ENCODE measurements at regions not wholly inside any gene's neighbourhood (a gene's known extent, or its start where the extent isn't known, plus 50 kb on each side); places are given as distances from the start of the nearest gene placed in this dataset.
"Not testable (repeated sequence)": the region's sequence is repeated elsewhere in the genome, so short reads cannot be mapped to it uniquely, and the experiment has no call there.

DNA sequence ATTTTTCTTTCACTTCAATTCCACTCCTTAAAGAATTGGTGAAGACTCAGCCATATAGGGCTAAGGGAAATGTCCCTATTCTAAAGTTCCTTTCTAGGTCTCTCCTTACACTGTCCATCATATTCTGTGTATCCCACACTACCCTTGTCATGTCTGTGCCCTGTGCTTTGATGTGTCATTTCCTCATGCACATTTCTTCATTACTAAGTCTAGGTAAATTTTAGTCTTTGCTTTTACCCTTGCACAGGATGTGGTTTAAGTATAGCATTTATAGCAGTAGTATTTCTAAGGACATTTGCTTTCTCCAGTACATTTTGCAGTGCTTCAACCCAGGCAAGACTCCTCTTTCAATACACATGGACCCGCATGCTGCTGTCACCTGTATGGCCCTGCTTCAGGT, 221.5 kb upstream of the ACVR2A start:
- DNase-seq (no peak), ATAC-seq (no peak)
- intact Hi-C loops (cut with DNase I, micrococcal nuclease): no loop called here

DNA sequence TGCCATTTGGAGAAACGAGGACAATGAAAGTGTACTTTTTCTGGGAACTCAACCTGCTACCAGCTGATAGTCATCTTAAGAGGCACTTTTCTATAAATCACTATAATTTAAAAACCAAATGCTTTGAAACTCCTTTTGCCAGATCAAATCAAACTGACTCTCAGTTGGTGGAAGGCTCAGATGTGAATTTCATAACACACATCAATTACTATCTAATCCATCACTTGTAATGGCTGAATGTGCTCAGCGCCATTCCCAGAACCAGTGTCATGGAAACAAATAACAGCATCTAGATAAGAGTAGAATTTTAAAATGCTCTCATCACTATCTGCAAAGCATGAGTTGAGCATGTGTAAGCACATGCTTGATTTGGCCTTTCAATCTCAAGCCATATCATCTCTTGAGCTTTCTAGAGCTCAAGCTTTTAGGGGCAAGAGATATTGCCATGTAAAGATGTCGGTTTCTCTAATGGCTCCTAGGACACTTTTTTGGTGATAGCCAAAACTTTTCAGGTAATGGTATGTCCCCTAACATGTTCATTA, 223.1 kb upstream of the ACVR2A start:
- intact Hi-C loops (cut with DNase I, micrococcal nuclease): no loop called here
- no peak for ATAC-seq

DNA sequence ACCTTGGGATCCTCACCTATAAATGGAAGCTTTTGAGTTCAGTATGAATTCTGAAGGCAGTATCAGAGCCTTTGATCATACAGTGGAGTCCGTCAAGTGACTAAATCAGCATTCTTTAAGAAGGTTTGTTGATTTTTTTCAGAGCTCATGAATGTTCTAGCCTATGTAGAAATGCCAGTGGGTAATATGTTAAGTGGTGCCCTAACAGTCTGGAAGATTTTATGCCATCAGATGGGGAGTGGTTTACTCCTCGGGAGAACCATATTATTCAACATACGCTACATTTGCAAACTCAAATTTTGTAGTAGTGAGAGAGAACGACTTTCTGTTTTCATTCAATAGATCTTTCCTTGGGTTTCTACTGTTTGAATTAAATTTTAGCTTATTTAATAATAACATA, 225.0 kb upstream of the ACVR2A start:
- no peak for DNase-seq
- ATAC-seq: no peak
- intact Hi-C loops (cut with DNase I, micrococcal nuclease): no loop called here

More for the DNA sequence above, 223.1 kb upstream of the ACVR2A start:
- no peak for DNase-seq

DNA sequence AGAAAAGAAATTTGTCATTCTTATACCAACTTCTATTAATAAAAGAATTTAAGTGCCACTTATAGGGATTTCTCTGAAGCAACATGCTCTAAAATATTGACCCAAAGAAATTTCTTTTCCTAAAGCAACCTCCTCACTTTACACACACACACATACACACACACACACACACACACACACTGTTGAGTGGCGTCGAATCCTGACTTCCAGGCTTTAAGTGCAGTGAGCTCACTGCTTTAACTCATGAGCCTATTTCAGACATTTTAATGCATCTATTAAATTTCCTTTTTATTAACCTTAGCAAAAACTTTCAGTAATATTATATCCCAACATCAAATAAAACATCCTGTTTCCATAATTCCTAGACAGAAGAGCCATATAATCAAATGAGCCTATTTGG, 229.1 kb upstream of the ACVR2A start:
- intact Hi-C loops (cut with DNase I, micrococcal nuclease): no loop called here

DNA sequence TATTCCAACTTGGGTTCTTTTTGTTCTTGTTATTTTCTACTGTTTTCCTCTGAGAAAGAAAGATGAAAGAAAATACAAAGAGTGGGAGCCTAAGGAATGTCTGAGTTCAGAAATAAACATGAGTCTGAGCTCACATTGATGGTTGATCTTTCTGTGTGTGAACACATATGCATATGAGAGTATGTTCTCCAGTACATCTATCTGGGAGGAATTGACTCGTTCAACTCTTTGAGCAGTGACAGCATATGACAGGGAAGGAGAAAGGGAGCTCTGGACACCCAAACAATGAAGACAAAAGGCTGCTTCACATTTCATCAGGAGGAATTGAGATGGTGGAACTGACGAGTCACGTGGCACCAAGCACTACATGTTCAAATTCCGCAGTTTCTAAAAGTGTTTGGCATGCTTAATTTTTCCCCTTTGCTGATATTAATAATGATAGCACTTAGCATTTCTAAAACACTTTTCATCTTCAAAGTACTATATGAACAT, 229.8 kb upstream of the ACVR2A start:
- DNase-seq (no peak), ATAC-seq (no peak)
- intact Hi-C loops (cut with DNase I, micrococcal nuclease): no loop called here

More for the DNA sequence above, 229.1 kb upstream of the ACVR2A start:
- no peak for DNase-seq
- ATAC-seq: no peak

DNA sequence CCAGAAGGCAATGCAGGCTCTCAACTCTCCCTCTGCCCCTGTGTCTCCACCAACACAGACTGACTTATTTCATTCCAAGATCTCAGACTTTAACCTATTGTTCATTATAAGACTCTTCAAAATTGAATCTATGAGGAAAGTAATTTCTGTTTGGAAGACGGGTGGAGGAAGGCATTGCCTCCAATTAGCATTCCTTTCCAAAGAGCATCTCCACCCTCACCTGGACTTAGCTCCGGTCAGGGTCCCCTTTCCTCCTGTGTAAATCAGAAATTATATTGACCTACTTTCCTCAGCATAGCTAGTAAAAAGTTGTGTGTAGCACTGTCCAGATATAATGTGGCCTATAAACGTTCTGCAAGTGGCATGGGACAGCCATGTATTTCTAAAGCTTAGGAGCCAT, 230.4 kb upstream of the ACVR2A start:
- ATAC-seq (peak; percentile 97), DNase-seq (peak; percentile 28 to 58)
- intact Hi-C loops (cut with DNase I, micrococcal nuclease): no loop called here

DNA sequence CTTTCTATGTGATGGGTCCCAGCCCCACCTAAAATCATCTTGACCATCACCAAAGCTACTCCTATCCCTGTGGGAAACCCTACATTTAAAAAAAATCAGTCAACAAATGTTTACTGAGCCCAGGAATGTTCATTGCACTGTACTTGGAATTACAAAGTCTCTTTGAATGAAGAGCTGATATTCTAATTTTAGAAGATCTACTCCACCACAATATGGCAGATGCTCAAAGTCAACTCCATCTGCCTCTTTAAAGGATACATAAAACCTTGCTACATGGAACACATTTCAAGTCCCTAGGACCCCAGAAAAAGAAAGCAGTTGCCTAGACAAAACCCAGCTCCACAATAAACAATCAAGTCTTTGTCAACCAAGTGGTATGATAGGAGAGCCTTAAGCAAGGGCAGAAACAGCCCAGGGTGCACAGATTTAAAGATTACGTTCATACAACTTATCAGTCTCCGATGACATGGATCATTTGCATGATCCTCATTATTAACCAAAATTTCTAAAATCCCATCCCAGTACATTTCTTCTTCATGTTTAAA, 234.3 kb upstream of the ACVR2A start:
- DNase-seq (no peak), ATAC-seq (no peak)
- intact Hi-C loops (cut with DNase I, micrococcal nuclease): no loop called here

DNA sequence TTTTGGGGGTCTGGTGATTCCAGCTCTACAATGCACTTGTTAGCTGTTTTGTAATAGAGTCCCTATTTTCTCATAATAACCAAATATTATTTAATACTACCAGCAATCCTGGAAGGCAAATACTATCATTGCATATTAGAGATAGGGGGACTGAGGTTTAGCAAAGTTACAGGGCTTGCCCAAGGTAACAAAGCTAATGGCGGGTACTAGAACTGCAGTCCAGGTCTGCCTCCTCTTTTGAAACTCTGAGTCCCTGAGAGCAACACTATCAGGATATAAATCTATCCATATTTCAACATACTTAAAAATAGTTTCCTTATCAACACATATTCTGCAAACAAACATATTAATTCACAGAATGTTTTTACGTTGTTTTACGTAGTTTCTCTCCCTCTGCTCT, 235.5 kb upstream of the ACVR2A start:
- intact Hi-C loops (cut with DNase I, micrococcal nuclease): no loop called here
- DNase-seq (no peak), ATAC-seq (no peak)

DNA sequence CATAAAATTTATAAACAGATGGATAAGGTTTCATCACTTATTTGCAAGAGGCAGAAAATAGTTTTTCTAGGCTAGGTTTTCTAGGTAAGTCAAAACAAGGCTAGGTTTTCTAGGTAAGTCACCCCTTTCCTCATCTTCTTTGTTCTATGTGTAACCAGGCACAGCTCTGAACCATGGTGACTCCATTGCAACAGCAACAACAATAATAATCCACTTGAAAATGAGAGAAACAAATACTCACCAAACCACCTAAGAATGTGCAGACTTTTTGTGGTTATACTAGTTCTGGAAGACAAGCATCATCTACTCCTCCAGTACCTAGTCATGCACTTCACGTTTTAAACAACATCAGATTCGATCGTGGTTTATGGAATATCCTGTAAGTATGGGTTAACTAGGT, 237.4 kb upstream of the ACVR2A start:
- DNase-seq (no peak), ATAC-seq (no peak)
- intact Hi-C loops (cut with DNase I, micrococcal nuclease): no loop called here

DNA sequence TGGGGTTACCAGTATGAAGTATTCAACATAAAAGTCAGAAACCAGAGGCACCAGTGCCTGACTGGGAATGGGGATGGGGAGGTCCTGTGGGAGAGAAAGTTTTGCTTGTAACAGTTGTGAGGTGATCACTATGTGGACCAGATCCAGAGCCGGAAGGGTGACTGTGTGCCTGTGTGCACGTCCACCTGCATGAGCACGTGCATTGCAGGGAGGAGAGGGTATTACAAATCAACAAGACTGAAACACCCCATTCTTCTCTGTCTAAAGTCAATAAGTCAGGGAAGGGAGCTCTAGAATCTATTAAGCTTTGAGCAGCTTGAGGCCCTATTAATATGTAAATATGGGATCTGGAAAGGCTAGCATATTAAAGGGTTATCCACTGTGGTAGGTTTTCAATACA, 241.0 kb upstream of the ACVR2A start:
- no peak for DNase-seq
- no peak for ATAC-seq
- intact Hi-C loops (cut with DNase I, micrococcal nuclease): no loop called here

DNA sequence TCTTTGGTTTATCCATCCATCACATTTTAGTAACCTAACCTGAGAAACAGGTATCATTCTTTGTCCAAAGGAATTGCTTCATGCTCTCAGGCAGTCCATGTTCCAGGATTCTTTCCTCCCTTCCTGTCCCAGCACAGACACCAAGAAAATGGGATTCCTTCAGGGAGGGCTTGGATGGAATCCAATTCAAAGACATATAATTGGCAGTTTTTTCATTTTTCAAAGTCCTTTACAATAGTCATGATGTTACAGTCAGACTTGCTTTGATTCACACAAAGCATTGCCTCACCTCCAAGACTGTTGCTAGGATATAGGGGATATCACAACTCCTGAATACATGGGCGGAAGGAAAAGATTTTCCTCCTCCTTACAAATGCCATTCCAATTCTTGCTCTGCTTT, 241.4 kb upstream of the ACVR2A start:
- ATAC-seq (no peak), DNase-seq (no peak)
- intact Hi-C loops (cut with DNase I, micrococcal nuclease): no loop called here

DNA sequence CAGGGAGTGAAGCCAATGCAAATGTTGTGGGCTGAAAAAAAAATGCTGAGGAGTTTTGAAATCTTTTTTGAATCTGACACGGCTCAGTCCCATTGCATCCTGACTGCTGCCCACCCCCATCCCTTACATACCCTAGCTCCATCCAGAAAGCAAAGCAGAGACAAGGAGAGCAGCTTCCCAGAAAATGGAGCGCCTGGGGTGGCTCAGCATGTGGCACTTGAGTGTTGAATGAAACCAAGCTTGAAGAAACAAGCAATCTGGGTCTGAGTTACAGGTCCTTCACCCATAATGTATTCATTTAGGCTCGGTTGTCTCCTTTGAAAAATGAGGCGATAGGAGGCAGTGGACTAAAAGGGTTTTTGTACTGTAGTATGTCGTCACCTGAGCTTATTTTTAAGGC, 244.2 kb upstream of the ACVR2A start:
- intact Hi-C loops (cut with DNase I, micrococcal nuclease): no loop called here
- ATAC-seq: no peak
- no peak for DNase-seq

DNA sequence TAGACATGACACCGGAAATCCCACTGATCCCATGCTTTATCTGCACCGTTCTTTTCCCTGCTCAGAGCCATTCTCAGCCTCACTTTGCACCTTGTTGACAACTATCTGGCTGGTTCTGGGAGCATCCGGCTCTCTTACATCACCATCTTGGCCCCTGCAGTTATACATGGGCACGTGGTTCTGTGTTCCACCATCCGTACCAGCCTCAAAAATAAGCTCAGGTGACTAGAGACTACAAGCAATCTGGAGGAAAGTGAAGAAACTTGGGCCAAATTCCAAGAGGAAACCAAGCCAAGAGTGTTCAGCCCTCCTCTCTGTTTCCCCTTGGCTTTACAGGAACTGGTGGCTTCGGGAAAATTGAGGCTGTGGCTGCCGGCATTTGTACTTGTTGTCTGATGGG, 244.6 kb upstream of the ACVR2A start:
- ATAC-seq: no peak
- DNase-seq: no peak
- intact Hi-C loops (cut with DNase I, micrococcal nuclease): no loop called here

DNA sequence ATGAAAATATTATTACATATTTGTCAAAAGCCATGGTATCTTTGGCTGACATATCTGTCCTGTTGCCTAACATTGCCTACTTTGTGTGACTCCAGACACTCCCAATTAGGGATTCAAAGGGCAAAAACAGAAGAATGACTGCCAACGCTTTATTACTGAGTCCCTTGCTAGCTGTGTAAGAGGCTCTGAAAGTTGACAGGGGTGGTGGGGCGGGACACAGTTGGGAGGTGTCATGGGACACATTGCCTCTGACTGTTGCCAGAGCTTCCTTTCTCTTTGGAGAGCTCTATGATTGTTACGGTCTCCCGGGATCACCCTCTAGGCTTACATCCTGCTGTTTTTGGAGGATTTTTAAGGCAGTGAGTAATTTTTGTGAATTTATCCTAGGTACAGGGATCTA, 249.6 kb upstream of the ACVR2A start:
- ATAC-seq (peak; percentile 94), DNase-seq (peak; percentile 48 to 61)
- intact Hi-C loops (cut with DNase I, micrococcal nuclease): no loop called here

DNA sequence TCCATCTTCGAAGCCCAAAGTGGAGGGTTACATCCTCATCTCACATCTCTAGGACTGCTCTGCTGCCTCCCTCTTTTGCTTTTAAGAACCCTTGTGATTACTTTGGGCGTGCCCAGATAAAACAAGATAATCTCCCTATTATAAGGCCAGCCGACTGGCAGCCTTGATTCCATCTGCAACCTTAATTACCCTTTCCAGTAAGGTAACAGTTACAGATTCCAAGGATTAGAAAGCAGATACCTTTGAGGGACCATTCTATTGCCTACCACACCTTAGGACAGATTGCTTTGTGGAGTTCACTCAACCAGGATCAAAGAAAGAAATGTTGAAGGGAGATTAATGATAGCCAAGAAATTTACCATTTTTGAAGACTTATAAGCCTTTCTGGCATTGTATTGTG, 250.8 kb upstream of the ACVR2A start:
- no peak for DNase-seq
- intact Hi-C loops (cut with DNase I, micrococcal nuclease): no loop called here
- peak; percentile 81 for ATAC-seq

DNA sequence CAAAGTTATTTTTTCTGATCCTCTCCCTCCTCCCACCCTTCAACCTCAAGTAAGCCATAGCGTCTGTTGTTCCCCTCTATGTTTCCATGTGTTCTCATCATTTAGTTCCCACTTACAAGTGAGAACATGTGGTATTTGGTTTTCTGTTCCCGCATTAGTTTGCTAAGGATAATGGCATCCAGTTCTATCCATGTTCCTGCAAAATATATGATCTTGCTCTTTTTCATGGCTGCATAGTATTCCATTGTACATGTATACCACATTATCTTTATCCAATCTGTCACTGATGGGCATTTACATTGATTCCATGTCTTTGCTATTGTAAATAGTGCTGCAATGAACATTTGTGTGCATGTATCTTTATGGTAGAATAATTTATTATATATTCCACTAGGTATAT, 252.0 kb upstream of the ACVR2A start:
- DNase-seq; intact Hi-C loops (cut with DNase I, micrococcal nuclease): not testable (repeated sequence)

DNA sequence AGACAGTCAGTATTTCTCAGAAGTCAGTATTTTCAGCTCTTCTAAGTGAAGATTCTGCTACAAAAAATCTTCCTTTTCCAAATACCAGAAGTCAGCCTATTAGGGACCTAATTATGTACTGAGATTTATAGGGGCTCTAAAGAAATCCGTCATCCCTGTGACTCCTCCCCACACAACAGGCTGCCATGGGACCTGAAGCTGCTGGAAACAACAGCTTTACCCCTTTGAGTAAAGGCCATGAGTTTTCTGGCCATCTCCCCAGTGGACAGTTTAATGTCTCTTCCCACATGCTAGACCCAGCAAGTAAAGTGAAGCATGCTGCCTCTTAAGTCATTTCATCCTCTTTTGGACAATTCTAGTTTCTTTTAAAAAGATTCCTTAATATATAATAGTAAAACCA, 255.7 kb upstream of the ACVR2A start:
- intact Hi-C loops (cut with DNase I, micrococcal nuclease): no loop called here
- no peak for ATAC-seq
- DNase-seq: no peak

More for the DNA sequence above, 252.0 kb upstream of the ACVR2A start:
- not testable (repeated sequence) for ATAC-seq

DNA sequence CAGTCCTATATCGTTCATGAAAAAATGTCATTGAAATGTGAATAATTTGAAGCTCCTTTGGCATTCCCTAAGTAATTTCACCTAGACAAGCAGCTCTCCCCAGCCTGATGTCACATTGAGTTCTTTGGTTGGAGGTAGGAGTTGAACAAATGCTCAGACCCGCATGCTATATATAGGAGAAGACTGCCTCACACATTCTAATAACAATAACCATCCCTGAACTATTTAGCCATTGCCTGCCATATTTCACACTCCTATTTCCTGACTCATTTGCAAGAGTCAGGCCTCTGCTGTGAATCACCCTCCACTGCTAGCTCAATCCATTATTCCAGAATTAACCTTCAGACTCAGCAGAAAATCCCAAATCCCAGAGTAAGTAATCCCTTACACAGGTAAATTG, 256.6 kb upstream of the ACVR2A start:
- DNase-seq: no peak
- no peak for ATAC-seq
- intact Hi-C loops (cut with DNase I, micrococcal nuclease): no loop called here

DNA sequence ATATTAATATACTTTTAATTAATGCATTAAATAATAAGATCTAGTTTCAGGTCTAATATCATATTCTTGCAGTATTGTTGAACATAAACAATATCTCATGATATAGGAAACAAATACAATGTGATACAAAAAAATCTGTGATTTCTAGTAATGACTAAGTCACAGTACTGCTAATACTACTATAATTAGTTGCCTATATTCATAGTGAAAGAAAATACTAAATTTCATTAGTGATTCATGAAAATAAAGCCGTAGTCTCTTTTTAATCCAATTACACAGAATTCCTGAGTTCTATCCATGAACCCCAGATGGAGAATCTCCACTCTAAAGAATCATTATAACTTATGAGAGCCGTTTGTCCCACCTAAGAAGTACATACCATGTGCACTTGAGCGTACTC, 266.3 kb upstream of the ACVR2A start:
- no peak for ATAC-seq
- intact Hi-C loops (cut with DNase I, micrococcal nuclease): no loop called here
- DNase-seq: no peak

DNA sequence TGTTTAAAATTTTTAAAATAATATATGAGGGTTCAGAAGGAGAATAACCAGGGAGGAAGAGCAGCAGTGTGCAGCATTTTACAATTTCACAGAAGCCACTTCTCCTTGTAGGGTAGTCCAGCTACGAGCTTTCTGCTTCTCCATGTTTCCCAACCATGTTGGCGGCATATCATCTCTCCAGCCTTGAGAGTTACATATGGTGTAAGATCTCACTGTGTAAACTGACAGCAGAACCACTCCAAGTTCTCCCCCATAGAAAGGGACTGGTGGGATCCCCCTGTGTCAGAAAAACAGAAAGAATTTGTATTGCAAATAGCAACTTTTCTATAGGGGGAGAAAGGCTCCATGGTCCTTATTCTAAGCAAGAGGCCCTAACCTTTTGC, 266.8 kb upstream of the ACVR2A start:
- intact Hi-C loops (cut with DNase I, micrococcal nuclease): no loop called here

DNA sequence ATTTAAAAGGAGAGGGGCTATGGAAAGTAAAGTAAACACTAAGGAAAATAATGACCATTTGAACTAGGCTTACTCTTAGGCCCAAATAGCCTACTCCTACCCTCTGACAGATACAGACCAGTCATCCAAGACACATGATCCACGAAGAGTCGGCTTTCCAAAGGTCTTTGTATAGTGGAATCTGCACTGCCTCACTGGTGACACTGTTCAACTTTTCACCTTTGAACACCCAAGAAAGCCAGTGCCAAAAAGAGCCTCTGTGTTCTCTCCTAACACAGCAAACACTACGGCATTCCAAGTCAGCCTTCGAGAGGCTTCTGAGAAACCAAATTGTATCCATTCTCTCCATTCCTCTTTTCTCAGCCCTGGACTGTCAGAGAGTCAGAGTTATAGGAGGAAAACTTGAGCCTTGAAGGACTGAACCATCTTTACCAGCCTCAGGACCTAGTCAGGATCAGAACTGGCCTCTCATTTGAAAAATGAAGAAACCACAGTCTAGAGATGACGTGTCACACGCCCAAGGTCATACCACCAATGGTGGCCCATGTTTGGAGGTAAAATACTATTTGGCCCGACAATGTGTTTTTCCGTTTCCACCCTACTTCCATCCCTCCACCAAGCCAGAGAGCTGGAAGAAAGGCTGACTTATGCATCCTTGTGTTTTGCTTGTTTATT, 267.4 kb upstream of the ACVR2A start:
- ATAC-seq (no peak), DNase-seq (no peak)
- intact Hi-C loops (cut with DNase I, micrococcal nuclease): no loop called here

More for the DNA sequence above, 266.8 kb upstream of the ACVR2A start:
- ATAC-seq: no peak
- no peak for DNase-seq

Data from left colon (tissue), 2 donors.